ENCODE measurements at regions not wholly inside any gene's neighbourhood (a gene's known extent, or its start where the extent isn't known, plus 50 kb on each side); places are given as distances from the start of the nearest gene placed in this dataset.

- TF ChIP-seq, protein P1, sequence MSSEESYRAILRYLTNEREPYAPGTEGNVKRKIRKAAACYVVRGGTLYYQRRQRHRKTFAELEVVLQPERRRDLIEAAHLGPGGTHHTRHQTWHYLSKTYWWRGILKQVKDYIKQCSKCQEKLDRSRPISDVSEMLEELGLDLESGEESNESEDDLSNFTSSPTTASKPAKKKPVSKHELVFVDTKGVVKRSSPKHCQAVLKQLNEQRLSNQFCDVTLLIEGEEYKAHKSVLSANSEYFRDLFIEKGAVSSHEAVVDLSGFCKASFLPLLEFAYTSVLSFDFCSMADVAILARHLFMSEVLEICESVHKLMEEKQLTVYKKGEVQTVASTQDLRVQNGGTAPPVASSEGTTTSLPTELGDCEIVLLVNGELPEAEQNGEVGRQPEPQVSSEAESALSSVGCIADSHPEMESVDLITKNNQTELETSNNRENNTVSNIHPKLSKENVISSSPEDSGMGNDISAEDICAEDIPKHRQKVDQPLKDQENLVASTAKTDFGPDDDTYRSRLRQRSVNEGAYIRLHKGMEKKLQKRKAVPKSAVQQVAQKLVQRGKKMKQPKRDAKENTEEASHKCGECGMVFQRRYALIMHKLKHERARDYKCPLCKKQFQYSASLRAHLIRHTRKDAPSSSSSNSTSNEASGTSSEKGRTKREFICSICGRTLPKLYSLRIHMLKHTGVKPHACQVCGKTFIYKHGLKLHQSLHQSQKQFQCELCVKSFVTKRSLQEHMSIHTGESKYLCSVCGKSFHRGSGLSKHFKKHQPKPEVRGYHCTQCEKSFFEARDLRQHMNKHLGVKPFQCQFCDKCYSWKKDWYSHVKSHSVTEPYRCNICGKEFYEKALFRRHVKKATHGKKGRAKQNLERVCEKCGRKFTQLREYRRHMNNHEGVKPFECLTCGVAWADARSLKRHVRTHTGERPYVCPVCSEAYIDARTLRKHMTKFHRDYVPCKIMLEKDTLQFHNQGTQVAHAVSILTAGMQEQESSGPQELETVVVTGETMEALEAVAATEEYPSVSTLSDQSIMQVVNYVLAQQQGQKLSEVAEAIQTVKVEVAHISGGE (CRISPR knock-in tag; IDR thresholded peaks at IDR 0.05): no peak
- no peak for TF ChIP-seq PML (IDR thresholded peaks at IDR 0.05; ENCODE audit: low read length)
Measured at GRCh38 chr3:15942462-15942861, 144.7 kb upstream of the ANKRD28 start (continued).

DNA sequence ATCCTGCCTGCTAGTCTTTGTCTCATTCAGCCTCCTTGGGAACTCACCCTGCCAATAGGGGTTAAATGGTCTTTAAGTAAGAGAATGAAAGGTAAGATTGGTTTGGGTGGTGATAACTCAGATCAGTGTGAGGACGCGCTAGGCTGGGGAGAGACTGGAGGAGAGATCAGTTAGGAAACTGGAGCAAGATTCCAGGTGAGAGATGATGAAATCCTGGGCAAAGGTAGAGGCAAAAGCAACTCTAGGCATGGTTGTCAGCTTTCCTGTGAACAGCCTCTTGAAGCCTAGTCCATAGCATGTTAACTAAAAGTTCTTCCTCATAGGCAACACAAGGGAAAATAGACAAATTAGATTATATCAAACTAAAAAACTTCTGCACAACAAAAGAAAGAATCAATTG is 145.2 kb upstream of the ANKRD28 start:
- Histone ChIP-seq H3K4me1 (ENCODE audit: control insufficient read depth, insufficient read depth, low read length) (no peaks in the 10 kb centered on the region), H2AFZ (ENCODE audit: control insufficient read depth, low read depth, low read length) (no peak overlapping the region), H4K20me1 (ENCODE audit: control insufficient read depth, insufficient read depth) (no peaks in the 10 kb centered on the region), H3K4me2 (ENCODE audit: control insufficient read depth, insufficient read depth) (no peak overlapping the region), H3K4me3 (no peak overlapping the region), H3K27ac (ENCODE audit: control insufficient read depth, insufficient read depth) (no peak overlapping the region), H3K36me3 (ENCODE audit: control insufficient read depth in 2 of 2, insufficient read depth in 2 of 2, low read length in 1 of 2) (no peaks in the 10 kb centered on the region), H3K79me2 (ENCODE audit: control insufficient read depth, insufficient read depth, low read length) (no peaks in the 10 kb centered on the region), H3K9me3 (replicated peaks; ENCODE audit: control insufficient read depth, insufficient read depth, low read length) (no peaks in the 10 kb centered on the region), H3K9ac (ENCODE audit: control insufficient read depth, insufficient read depth, low read length) (no peak overlapping the region), H3K27me3 (replicated peaks in 1 of 2; ENCODE audit: control insufficient read depth in 2 of 2, insufficient read depth in 2 of 2, low read length in 1 of 2) (no peaks in the 10 kb centered on the region)
- intact Hi-C loops (cut with micrococcal nuclease; ENCODE audit: unreplicated experiment) (no loop called here), in situ Hi-C loops (cut with MboI) (no loop called here)
- ChIA-PET RAD21 (ENCODE audit: unreplicated experiment) (no interaction called here), POLR2A (no interaction called here), SMC1A (ENCODE audit: uncharacterized antibody, unreplicated experiment) (interaction anchor here (0.6 to 1.6 kb wide), 3 partner anchors 19 to 21 kb away, joined by 3 to 4 read pairs (median 3); no protein-coding TSS in a partner anchor), CTCF (no interaction called here)
- 97% methylated on average over 2 of the region's 2 CpGs for WGBS (ENCODE audit: insufficient coverage, insufficient replicate concordance, low lambda C conversion rate, missing lambda C conversion rate)
- FAIRE-seq (no peak), DNase-seq (ENCODE audit: low read depth, low spot score) (no peak), ATAC-seq (no peak)
- no TSS peak for BruUV-seq (replicated peaks)
- no peak for TF ChIP-seq WRNIP1 (IDR thresholded peaks at IDR 0.05; ENCODE audit: borderline replicate concordance, low read depth, low read length)
- no peak for TF ChIP-seq IKZF1 (conservative IDR thresholded peaks at IDR 0.05)
- no peak for TF ChIP-seq ATF7 (IDR thresholded peaks at IDR 0.05; ENCODE audit: low read depth)
- no peak for TF ChIP-seq NFXL1 (IDR thresholded peaks at IDR 0.05; ENCODE audit: borderline replicate concordance)
- TF ChIP-seq HCFC1 (IDR thresholded peaks at IDR 0.05; ENCODE audit: low read length): no peak
- no peak for TF ChIP-seq MLLT1 (IDR thresholded peaks at IDR 0.05)
- no peak for TF ChIP-seq TARDBP (IDR thresholded peaks at IDR 0.05; ENCODE audit: borderline replicate concordance)
- TF ChIP-seq NFIC (IDR thresholded peaks at IDR 0.05; ENCODE audit: low read depth, low read length): no peak
- TF ChIP-seq RELA (IDR thresholded peaks at IDR 0.05; ENCODE audit: borderline replicate concordance, partially characterized antibody): no peak
- no peak for TF ChIP-seq NFYB (IDR thresholded peaks at IDR 0.05; ENCODE audit: insufficient read depth, low read depth, low read length)
- TF ChIP-seq FOS (IDR thresholded peaks at IDR 0.05; ENCODE audit: borderline replicate concordance, extremely low read depth, insufficient read length): no peak
- no peak for TF ChIP-seq TCF7 (IDR thresholded peaks at IDR 0.05; ENCODE audit: borderline replicate concordance)
- no peak for TF ChIP-seq IKZF2 (IDR thresholded peaks at IDR 0.05)
- TF ChIP-seq PBX3 (IDR thresholded peaks at IDR 0.05; ENCODE audit: insufficient replicate concordance, low read depth, low read length): no peak
- no peak for TF ChIP-seq CHD2 (IDR thresholded peaks at IDR 0.05; ENCODE audit: borderline replicate concordance, low read depth, low read length)
- TF ChIP-seq YY1 (IDR thresholded peaks at IDR 0.05; ENCODE audit: low read depth, low read length): no peak
- TF ChIP-seq, protein P2, sequence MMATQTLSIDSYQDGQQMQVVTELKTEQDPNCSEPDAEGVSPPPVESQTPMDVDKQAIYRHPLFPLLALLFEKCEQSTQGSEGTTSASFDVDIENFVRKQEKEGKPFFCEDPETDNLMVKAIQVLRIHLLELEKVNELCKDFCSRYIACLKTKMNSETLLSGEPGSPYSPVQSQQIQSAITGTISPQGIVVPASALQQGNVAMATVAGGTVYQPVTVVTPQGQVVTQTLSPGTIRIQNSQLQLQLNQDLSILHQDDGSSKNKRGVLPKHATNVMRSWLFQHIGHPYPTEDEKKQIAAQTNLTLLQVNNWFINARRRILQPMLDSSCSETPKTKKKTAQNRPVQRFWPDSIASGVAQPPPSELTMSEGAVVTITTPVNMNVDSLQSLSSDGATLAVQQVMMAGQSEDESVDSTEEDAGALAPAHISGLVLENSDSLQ (IDR thresholded peaks at IDR 0.05): no peak

All from GM12878 (cell line).